Smooth muscle cell (in vitro differentiated cells): ENCODE measurements at regions not wholly inside any gene's neighbourhood (a gene's known extent, or its start where the extent isn't known, plus 50 kb on each side); places are given as distances from the start of the nearest gene placed in this dataset.

Experiments used
- DNase-seq: peaks from one replicate; lab custom pipeline; 2025; ENCODE audit not compliant: unreplicated experiment; lab: John Stamatoyannopoulos, UW
- H2AFZ ChIP-seq: fragments of 200-600 bp; sonication (generic); 2 replicates; pipeline ENCODE4 v1.6.0; 2016; ENCODE audit warnings: antibody characterized with exemption, low read depth, mild to moderate bottlenecking
- H3F3A ChIP-seq: fragments of 200-600 bp; sonication (generic); 2 replicates; pipeline ENCODE4 v1.6.0; 2017; ENCODE audit warnings: antibody characterized with exemption, low read depth
- H3K27ac ChIP-seq: fragments of 200-600 bp; sonication (generic); 2 replicates; pipeline ENCODE4 v1.5.1; 2016; ENCODE audit warnings: low read depth, mild to moderate bottlenecking
- H3K27me3 ChIP-seq: fragments of 200-600 bp; sonication (generic); 2 replicates; pipeline ENCODE4 v1.6.1; 2016; ENCODE audit warnings: low read depth, mild to moderate bottlenecking
- H3K36me3 ChIP-seq: fragments of 200-600 bp; sonication (generic); 2 replicates; pipeline ENCODE4 v1.5.1; 2016; ENCODE audit warnings: low read depth
- H3K4me1 ChIP-seq: fragments of 200-600 bp; sonication (generic); 2 replicates; pipeline ENCODE4 v1.5.1; 2016; ENCODE audit warnings: low read depth
- H3K4me2 ChIP-seq: fragments of 200-600 bp; sonication (generic); 2 replicates; pipeline ENCODE4 v1.6.0; 2016; ENCODE audit warnings: mild to moderate bottlenecking
- H3K4me3 ChIP-seq: fragments of 200-600 bp; sonication (generic); 2 replicates; pipeline ENCODE4 v1.5.1; 2016; ENCODE audit warnings: mild to moderate bottlenecking
- H3K79me2 ChIP-seq: fragments of 200-600 bp; sonication (generic); 2 replicates; pipeline ENCODE4 v1.6.0; 2016; ENCODE audit warnings: low read depth, mild to moderate bottlenecking
- H3K9ac ChIP-seq: fragments of 200-600 bp; sonication (generic); 2 replicates; pipeline ENCODE4 v1.6.0; 2016; ENCODE audit warnings: low read depth
- H3K9me3 ChIP-seq: fragments of 200-600 bp; sonication (generic); replicated peaks from 2 replicates; pipeline ENCODE4 v1.5.1; 2016; ENCODE audit warnings: low read depth
- H4K20me1 ChIP-seq: fragments of 200-600 bp; sonication (generic); 2 replicates; pipeline ENCODE4 v1.6.0; 2016; ENCODE audit warnings: low read depth
- WGBS: methylation state at CpG from one replicate; pipeline ENCODE4 v1.1.7; 2016; ENCODE audit warnings: low lambda C conversion rate; 5-methylcytosine and 5-hydroxymethylcytosine counted together
- TF ChIP-seq, protein P1 (sequence below): fragments of 200-600 bp; sonication (generic); IDR thresholded peaks from 2 replicates; pipeline ENCODE4 v1.5.1; 2017; ENCODE audit warnings: borderline replicate concordance, mild to moderate bottlenecking, antibody characterized with exemption; ENCODE audit not compliant: insufficient read depth, poor library complexity, severe bottlenecking

DNA sequence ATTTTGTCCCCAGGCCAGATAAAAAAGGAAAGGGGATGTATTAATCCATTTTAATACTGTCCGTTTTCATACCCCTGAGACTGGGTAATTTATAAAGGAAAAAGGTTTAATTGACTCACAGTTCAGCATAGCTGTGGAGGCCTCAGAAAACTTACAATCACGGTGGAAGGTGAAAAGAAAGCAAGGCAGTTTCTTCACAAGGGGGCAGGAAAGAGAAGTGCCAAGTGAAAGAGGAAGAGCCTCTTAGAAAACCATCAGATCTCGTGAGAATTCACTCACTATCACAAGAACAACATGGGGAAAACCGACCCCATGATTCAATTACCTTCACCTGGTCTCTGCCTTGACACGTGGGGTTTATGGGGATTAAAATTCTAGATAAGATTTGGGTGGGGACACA lies 152.5 kb downstream of the IBTK start:
- Histone ChIP-seq H3K4me3 (no peak overlapping the region), H3K9ac (no peak overlapping the region), H2AFZ (no peak overlapping the region), H3K36me3 (no peaks in the 10 kb centered on the region), H3K4me2 (no peak overlapping the region), H3K27me3 (no peaks in the 10 kb centered on the region), H4K20me1 (no peaks in the 10 kb centered on the region), H3K4me1 (no peaks in the 10 kb centered on the region), H3K9me3 (no peaks in the 10 kb centered on the region), H3F3A (no peaks in the 10 kb centered on the region), H3K79me2 (no peaks in the 10 kb centered on the region), H3K27ac (no peak overlapping the region)
- TF ChIP-seq, protein P1, sequence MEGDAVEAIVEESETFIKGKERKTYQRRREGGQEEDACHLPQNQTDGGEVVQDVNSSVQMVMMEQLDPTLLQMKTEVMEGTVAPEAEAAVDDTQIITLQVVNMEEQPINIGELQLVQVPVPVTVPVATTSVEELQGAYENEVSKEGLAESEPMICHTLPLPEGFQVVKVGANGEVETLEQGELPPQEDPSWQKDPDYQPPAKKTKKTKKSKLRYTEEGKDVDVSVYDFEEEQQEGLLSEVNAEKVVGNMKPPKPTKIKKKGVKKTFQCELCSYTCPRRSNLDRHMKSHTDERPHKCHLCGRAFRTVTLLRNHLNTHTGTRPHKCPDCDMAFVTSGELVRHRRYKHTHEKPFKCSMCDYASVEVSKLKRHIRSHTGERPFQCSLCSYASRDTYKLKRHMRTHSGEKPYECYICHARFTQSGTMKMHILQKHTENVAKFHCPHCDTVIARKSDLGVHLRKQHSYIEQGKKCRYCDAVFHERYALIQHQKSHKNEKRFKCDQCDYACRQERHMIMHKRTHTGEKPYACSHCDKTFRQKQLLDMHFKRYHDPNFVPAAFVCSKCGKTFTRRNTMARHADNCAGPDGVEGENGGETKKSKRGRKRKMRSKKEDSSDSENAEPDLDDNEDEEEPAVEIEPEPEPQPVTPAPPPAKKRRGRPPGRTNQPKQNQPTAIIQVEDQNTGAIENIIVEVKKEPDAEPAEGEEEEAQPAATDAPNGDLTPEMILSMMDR: no peak
- 79% methylated on average over 5 of the region's 5 CpGs for WGBS
- DNase-seq: no peak

DNA sequence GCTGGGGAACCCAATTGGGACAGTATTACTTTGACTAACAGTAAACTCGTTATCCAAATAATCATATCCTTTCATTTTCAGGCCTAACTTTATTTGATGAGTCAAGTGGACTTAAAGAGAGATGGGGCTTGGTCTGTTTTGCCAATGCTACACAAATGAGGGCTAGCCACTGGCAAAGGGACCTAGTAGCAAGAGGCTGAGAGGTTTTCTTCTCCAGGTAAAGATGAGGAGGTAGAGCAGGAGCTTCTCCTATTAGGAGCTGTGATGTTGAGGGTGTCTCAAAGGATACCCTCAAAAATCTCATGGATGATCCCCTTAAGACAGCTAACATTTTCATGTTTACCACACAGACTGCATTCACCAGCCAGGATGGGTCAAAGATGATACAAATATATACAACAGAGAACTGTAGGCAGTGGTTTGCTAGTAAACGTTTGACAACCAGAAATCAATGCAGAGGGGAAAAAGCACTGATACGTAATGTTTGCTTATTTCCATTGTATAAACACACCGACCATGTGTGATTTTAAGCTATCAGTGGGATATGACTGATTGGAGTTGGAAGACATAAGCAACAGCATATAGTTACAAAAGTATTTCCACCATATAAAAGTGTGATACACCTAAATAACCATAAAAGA lies 153.3 kb downstream of the IBTK start:
- no peaks in the 10 kb centered on the region for H3K36me3 ChIP-seq
- H3K27ac ChIP-seq: no peak overlapping the region
- DNase-seq: no peak
- H3K9me3 ChIP-seq: no peaks in the 10 kb centered on the region
- H3K27me3 ChIP-seq: no peaks in the 10 kb centered on the region
- no peaks in the 10 kb centered on the region for H3K4me1 ChIP-seq
- no peaks in the 10 kb centered on the region for H3K79me2 ChIP-seq
- H3K4me3 ChIP-seq: no peak overlapping the region
- no peak overlapping the region for H3K9ac ChIP-seq
- TF ChIP-seq, protein P1: no peak
- H2AFZ ChIP-seq: no peak overlapping the region
- no peak overlapping the region for H3K4me2 ChIP-seq
- H4K20me1 ChIP-seq: no peaks in the 10 kb centered on the region
- no peaks in the 10 kb centered on the region for H3F3A ChIP-seq
- 78% methylated on average over 4 of the region's 4 CpGs for WGBS

DNA sequence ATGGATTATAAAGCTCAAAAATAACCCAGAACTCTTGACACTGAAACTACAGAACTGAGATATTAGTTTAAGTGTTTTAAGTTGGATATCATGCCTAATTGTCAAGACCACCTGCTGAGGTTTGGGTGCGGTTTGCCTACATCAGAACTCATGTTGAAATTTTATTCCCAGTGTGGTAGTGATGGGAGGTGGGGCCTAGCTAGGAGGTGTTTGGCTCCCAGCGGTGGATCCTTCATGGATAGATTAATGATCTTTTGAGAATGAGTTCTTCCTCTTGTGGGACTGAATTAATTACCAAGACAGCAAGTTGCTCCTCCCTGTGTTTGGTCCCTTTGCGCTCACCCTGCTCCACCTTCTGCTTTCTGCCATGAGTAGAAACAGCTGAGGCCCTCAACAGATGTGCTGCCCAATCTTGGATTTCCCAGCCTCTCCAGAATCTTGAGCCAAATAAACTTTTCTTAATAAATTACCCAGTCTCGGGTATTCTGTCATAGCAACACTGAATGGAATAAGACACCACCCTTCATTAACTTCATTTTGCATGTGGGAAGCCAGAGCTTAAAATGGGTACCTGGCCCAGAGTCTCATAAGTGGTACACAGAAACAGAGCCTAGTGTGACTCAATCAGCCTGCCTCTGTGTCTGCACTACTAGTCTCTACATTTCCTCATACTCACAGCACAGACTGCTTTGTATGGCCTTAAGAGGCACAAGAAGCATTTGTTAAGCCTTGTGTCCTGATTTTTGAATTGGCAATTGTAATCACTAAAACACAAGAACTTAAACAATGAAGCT lies 158.4 kb downstream of the IBTK start:
- Histone ChIP-seq H3K27ac (no peak overlapping the region), H3K79me2 (no peaks in the 10 kb centered on the region), H2AFZ (no peak overlapping the region), H3K4me2 (no peak overlapping the region), H3K4me1 (no peaks in the 10 kb centered on the region), H3K9me3 (no peaks in the 10 kb centered on the region), H3K36me3 (no peaks in the 10 kb centered on the region), H3F3A (no peaks in the 10 kb centered on the region), H3K4me3 (no peak overlapping the region), H3K27me3 (no peaks in the 10 kb centered on the region), H4K20me1 (no peaks in the 10 kb centered on the region), H3K9ac (no peak overlapping the region)
- TF ChIP-seq, protein P1: no peak
- DNase-seq: no peak
- WGBS: 97% methylated on average over 4 of the region's 4 CpGs
